Thyroid gland (tissue), 4 donors: ENCODE measurements at regions not wholly inside any gene's neighbourhood (a gene's known extent, or its start where the extent isn't known, plus 50 kb on each side); places are given as distances from the start of the nearest gene placed in this dataset.

Experiments used
- DNase-seq, 2 donors: peaks; one replicate each; pipeline ENCODE4 v3.0.0-alpha.2; 2019
- H3K27ac ChIP-seq, 3 donors: fragments of 200-600 bp; sonication (generic); 1 replicate in 2 of 3; 2 replicates in 1 of 3; pipeline ENCODE4 v1.5.1; 2016 to 2019; ENCODE audit warnings: mild to moderate bottlenecking in 1 of 3, moderate library complexity in 1 of 3
- H3K27me3 ChIP-seq: fragments of 200-600 bp; sonication (generic); one replicate; pipeline ENCODE4 v1.5.1; 2019
- H3K36me3 ChIP-seq, 2 donors: fragments of 200-600 bp; sonication (generic); one replicate each; pipeline ENCODE4 v1.5.1; 2016 to 2019
- H3K4me1 ChIP-seq, 2 donors: fragments of 200-600 bp; sonication (generic); one replicate each; pipeline ENCODE4 v1.5.1; 2017 to 2019
- H3K4me3 ChIP-seq, 3 donors: fragments of 200-600 bp; sonication (generic); replicated peaks in 1 of 3; 1 replicate in 2 of 3; 2 replicates in 1 of 3; pipeline ENCODE4 v1.5.1; 2016; ENCODE audit warnings: mild to moderate bottlenecking in 1 of 3
- H3K9me3 ChIP-seq: fragments of 200-600 bp; sonication (generic); one replicate; pipeline ENCODE4 v1.5.1; 2017
- POLR2A ChIP-seq, 2 donors: fragments of 450-650 bp; IDR thresholded peaks; one replicate each; pipeline ENCODE4 v1.6.1; 2017; ENCODE audit warnings: antibody characterized with exemption in 2 of 2, mild to moderate bottlenecking in 2 of 2, moderate library complexity in 1 of 2
- WGBS, 2 donors: methylation state at CpG; one replicate each; pipeline ENCODE4 v1.1.5; 2017; 5-methylcytosine and 5-hydroxymethylcytosine counted together
- intact Hi-C: fragments of 100-400 bp; cut with DNase I; formaldehyde crosslinking; loops from one replicate; pipeline ENCODE4 v1.15.1; 2023
- TF ChIP-seq, protein P1 (sequence below), 6 experiments: fragments of 200-600 bp in 3 of 6; fragments of 450-650 bp in 3 of 6; sonication (generic) in 3 of 6; IDR thresholded peaks; one replicate each; pipeline ENCODE4 v1.5.1; 2016 to 2019; ENCODE audit warnings: antibody characterized with exemption in 6 of 6, mild to moderate bottlenecking in 2 of 6, inconsistent platforms in 1 of 6, moderate library complexity in 1 of 6

DNA sequence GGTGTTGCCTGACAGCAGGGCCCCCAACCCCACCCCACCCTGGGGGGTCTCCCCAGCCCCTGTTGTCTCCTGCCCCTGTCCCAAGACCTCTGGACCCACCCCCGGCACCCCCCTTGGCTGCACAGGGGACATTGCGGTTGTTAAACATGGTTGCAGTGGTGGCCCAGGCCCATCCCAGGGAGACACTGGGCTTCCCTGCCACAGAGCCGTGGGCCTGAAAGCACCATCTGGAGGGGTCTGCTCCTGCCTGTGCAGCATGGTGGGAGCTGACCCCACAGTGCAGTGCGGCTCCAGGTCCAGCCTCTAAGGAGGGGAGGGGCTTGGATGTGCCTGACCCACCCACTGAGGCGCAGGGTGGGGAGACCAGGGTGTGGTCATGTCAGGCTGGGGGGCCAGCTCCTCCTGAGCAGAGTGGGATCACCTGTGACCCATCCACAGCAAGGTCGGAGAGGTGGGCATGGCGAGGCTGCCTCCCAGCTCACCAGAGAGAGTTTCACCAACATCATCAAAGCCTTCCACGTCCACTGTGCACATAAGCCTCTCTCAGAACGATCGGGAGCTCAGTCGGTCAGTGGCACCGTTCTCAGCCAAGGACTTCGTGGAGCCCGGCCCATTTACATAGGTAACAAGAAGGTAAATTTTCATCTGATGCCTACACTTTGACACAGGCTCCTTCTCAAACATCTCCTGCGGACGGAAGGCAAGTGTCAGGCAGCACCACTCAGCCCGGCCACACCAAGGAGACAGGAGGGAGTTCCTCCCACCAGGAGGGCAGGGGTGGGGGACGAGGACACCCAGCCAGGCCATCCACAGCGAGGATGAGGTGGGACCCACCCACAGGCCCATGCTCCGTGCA, 201.1 kb downstream of the BRD1 start:
- H3K9me3 ChIP-seq = no peaks in the 10 kb centered on the region
- intact Hi-C loops = no loop called here
- no peaks in the 10 kb centered on the region for H3K27me3 ChIP-seq
- DNase-seq = no peak
- TF ChIP-seq POLR2A (IDR thresholded peaks at IDR 0.05) = no peak
- TF ChIP-seq, protein P1, sequence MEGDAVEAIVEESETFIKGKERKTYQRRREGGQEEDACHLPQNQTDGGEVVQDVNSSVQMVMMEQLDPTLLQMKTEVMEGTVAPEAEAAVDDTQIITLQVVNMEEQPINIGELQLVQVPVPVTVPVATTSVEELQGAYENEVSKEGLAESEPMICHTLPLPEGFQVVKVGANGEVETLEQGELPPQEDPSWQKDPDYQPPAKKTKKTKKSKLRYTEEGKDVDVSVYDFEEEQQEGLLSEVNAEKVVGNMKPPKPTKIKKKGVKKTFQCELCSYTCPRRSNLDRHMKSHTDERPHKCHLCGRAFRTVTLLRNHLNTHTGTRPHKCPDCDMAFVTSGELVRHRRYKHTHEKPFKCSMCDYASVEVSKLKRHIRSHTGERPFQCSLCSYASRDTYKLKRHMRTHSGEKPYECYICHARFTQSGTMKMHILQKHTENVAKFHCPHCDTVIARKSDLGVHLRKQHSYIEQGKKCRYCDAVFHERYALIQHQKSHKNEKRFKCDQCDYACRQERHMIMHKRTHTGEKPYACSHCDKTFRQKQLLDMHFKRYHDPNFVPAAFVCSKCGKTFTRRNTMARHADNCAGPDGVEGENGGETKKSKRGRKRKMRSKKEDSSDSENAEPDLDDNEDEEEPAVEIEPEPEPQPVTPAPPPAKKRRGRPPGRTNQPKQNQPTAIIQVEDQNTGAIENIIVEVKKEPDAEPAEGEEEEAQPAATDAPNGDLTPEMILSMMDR (IDR thresholded peaks at IDR 0.05) = no peak
- no peak overlapping the region for H3K4me3 ChIP-seq
- H3K36me3 ChIP-seq = no peaks in the 10 kb centered on the region
- WGBS, 2 donors = 67 to 71% methylated on average over 14 to 18 of the region's 20 CpGs
- no peaks in the 10 kb centered on the region for H3K4me1 ChIP-seq
- no peak overlapping the region for H3K27ac ChIP-seq

DNA sequence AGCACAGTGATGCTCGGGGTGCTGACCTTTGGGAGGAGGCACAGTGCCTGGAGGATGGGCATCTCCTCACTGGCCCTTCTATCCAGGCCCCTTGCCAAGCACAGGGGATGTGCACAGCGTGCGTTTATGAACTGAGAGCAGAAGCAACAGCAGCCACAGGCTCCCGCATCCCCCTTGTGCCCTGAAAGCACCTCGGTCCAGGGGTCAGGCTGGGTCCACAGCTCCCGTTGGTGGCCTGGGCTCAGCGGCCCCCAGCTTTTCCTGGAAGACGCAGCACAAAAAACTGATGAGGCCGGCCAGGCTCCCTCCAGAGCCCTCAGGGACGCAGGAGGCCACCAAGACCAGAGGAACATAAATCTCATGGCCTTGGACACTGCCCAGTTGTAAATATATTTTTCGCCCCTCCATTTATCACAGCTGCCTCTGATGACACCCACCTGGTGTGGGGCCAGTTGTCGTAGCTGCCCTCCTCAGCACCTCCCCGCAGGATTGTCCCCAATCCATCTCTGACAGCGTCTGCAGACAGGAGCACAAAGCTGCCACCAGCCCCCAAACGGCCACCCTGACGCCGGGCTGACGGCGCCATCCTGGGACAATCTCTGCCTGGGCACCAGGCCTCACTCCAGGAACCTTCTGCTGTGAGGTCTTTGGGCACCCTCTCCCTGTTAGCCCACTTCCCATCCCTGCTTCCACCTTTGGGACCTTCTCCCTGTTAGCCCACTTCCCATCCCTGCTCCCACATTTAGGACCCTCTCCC, 203.1 kb downstream of the BRD1 start:
- WGBS, 2 donors = 75 to 79% methylated on average over 15 to 18 of the region's 19 CpGs
- intact Hi-C loops = no loop called here
- H3K4me1 ChIP-seq = no peaks in the 10 kb centered on the region
- H3K36me3 ChIP-seq = no peaks in the 10 kb centered on the region
- no peaks in the 10 kb centered on the region for H3K27me3 ChIP-seq
- no peak overlapping the region for H3K27ac ChIP-seq
- TF ChIP-seq, protein P1 (IDR thresholded peaks at IDR 0.05) = no peak
- TF ChIP-seq POLR2A (IDR thresholded peaks at IDR 0.05) = no peak
- H3K4me3 ChIP-seq = no peak overlapping the region
- DNase-seq = no peak
- no peaks in the 10 kb centered on the region for H3K9me3 ChIP-seq

DNA sequence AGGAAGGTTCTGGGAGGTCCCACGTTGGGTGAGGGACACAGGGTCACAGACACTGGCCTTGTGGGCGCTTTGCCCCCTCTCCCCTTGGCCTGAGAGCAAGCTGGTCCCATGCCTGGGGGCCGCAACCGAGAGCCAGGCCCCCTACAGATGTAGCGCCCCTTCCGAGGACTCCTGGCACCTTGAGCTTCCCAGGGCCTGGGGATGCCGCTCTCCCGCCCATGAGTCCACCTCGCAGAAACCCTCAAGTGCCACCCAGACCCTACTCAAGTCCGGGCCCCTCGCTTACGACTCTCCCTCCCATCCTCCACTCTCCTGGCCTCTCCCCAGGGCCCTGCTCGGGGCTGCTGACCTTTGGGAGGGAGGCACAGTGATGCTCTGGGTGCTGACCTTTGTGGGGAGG, 204.0 kb downstream of the BRD1 start:
- Histone ChIP-seq H3K27ac (no peak overlapping the region), H3K9me3 (no peaks in the 10 kb centered on the region), H3K4me1 (no peaks in the 10 kb centered on the region), H3K4me3 (no peak overlapping the region), H3K27me3 (no peaks in the 10 kb centered on the region), H3K36me3 (no peaks in the 10 kb centered on the region)
- WGBS, 2 donors = 79 to 86% methylated on average over 12 to 13 of the region's 13 CpGs
- intact Hi-C loops = no loop called here
- no peak for DNase-seq
- TF ChIP-seq, protein P1 (IDR thresholded peaks at IDR 0.05) = no peak
- no peak for TF ChIP-seq POLR2A (IDR thresholded peaks at IDR 0.05)

DNA sequence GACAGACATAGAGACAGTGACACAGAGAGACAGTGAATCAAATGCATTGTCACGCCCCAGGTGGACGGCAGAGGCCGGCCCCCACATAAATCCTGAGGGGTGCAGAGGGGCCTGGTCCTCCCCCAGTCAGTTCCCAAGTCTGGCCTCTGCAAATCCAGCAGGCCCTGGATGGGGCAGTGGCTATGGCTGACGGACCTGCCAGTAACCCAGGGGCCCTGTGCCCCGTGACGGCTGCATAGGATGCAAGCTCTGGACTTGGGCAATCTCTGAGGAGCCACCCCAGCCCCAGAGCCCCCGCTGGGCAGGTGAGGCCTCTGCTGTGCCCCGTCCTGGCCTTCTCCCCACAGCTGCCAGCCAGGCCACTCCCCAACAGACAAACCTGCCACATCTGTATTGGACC, 204.5 kb downstream of the BRD1 start:
- no peaks in the 10 kb centered on the region for H3K27me3 ChIP-seq
- WGBS, 2 donors = 77 to 84% methylated on average over 3 to 4 of the region's 8 CpGs
- no peaks in the 10 kb centered on the region for H3K36me3 ChIP-seq
- no peak for TF ChIP-seq POLR2A (IDR thresholded peaks at IDR 0.05)
- TF ChIP-seq, protein P1 (IDR thresholded peaks at IDR 0.05) = no peak
- DNase-seq = no peak
- H3K4me1 ChIP-seq = no peaks in the 10 kb centered on the region
- H3K4me3 ChIP-seq = no peak overlapping the region
- H3K9me3 ChIP-seq = no peaks in the 10 kb centered on the region
- intact Hi-C loops = no loop called here
- no peak overlapping the region for H3K27ac ChIP-seq
